Ovary (tissue), 3 donors: ENCODE measurements at regions not wholly inside any gene's neighbourhood (a gene's known extent, or its start where the extent isn't known, plus 50 kb on each side); places are given as distances from the start of the nearest gene placed in this dataset.

Experiments
- CTCF ChIP-seq, 3 donors: fragments of 450-650 bp in 2 of 3; fragments of 200-600 bp in 1 of 3; IDR thresholded peaks; one replicate each; pipeline versions ENCODE4 v1.5.1 to v1.8.0; 2016 to 2022; ENCODE audit warnings: antibody characterized with exemption in 3 of 3, mild to moderate bottlenecking in 1 of 3
- POLR2A ChIP-seq: fragments of 450-650 bp; IDR thresholded peaks from one replicate; pipeline ENCODE4 v1.6.1; 2017; ENCODE audit warnings: antibody characterized with exemption, mild to moderate bottlenecking, moderate library complexity
- donor health status: DM: no; HTN: no; CAD: no.

GRCh38 chr12:23133471-23133870, 508.5 kb downstream of the ETNK1 start:
- TF ChIP-seq POLR2A (no peak), CTCF (IDR thresholded peaks at IDR 0.05) (no peak)
